ENCODE measurements at regions not wholly inside any gene's neighbourhood (a gene's known extent, or its start where the extent isn't known, plus 50 kb on each side); places are given as distances from the start of the nearest gene placed in this dataset.
"Not testable (repeated sequence)": the region's sequence is repeated elsewhere in the genome, so short reads cannot be mapped to it uniquely, and the experiment has no call there.

DNA sequence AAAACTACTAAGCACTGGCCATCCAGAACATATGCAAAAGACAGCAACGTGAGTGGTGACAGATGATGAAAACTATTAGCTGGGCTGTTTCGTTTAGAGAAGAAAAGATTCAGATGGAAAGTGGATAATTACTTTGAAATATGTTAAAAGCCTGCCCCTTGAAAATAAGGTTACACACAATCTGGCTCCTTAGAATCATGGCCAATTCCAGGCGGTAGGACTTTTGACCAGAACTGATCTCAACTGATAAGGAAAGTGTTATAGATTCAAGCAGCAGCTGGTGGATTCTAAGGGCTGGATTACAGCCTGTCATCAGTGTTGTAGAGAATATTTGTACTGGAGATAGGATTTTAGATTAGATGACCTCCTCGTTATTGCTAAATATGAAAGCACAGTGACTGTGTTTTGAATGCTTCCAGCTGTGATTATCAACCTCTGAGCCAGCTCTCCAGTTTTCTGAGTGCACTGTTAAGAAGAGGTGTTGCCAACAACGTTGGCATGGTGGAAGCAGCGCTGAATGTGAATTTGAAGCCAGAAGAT is 75.1 kb downstream of the KBTBD2 start:
- not testable (repeated sequence) for DNase-seq (ENCODE audit: extremely low read depth, low read depth)

DNA sequence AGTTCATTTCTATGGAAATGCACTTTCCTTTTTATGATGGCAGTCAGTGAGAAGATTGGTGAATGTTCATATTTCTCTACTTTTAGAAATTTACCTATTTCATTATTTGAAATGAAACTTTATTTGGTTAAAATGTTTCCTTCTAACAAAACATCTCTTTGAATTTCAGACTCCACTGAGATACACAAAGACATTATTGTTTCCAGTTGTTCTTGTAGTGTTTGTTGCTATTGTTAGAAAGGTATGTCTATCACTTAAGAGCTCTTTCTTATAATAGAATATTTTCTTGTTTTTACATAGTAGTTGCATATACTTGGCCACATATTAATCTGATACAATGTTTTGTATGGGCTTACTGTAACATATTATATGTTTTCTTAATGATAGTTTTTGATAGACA is 76.8 kb downstream of the KBTBD2 start:
- not testable (repeated sequence) for DNase-seq (ENCODE audit: extremely low read depth, low read depth)

DNA sequence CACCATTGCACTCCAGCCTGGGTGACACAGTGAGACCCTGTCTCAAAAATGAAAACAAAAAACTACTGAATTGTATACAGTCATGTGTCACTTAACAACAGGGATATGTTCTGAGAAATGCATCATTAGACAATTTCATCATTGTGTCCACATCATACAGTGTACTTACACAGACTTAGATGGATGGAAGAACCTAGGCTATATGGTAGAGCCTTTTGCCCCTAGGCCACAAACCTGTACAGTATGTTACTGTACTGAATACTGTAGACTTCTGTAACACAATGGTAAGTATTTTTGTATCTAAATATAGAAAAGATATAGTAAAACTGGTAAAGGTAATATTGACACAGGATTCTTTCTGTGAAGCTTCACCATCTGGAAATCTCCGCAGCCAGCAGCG is 81.7 kb downstream of the KBTBD2 start:
- DNase-seq (ENCODE audit: extremely low read depth, low read depth), result no peak

DNA sequence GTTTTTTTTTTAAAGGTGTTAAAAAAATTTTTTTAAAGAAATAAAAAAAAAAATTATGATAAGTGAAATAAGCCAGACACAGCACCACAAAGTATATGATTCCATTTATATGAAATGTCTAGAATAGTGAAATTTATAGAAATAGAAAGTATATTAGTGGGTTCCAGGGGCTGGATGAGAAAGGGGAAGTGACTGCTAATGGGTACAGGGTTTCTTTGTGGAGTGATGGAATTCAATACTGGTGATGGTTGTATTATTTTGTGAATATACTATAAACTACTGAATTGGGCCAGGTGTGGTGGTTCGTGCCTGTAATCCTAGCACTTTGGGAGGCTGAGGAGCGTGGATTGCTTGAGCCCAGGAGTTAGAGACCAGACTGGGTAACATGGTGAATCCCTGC is 82.2 kb downstream of the KBTBD2 start:
- DNase-seq (ENCODE audit: extremely low read depth, low read depth), result no peak

DNA sequence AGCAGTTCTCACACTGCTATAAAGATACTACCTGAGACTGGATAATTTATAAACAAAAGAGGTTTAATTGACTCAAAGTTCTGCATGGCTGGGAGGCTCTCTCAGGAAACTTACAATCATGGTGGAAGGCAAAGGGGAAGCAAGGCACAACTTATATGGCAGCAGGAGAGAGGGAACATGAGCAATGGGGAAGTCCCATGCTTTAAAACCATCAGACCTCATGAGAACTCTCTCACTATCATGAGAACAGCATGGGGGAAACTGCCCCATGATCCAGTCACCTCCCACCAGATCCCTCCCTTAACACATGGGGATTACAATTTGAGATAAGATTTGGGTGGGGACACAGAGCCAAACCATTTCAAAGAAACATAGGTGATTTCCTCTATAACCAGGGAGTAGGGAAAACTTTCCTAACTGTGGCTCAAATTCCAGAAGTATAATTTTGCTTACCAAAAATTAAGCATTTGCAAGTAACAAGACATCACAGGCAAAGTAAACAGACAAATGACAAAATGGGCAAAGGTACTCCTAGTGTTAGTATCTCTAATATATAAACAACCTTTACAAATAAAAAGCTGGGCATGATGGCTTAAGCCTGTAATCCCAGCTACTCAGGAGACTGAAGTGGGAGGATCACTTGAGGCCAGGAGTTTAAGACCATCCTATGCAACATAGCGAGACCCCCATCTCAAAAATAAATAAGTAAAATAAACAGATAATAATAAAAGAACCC is 88.0 kb downstream of the KBTBD2 start:
- DNase-seq (ENCODE audit: extremely low read depth, low read depth), result no peak

- DNase-seq (ENCODE audit: extremely low read depth, low read depth), result no peak
Observed at GRCh38 chr7:32802305-32802910, 89.2 kb downstream of the KBTBD2 start.

DNA sequence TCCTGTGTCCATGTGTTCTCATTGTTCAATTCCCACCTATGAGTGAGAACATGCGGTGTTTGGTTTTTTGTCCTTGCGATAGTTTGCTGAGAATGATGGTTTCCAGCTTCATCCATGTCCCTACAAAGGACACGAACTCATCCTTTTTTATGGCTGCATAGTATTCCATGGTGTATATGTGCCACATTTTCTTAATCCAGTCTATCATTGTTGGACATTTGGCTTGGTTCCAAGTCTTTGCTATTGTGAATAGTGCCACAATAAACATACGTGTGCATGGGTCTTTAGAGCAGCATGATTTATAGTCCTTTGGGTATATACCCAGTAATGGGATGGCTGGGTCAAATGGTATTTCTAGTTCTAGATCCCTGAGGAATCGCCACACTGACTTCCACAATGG is 98.5 kb downstream of the KBTBD2 start:
- DNase-seq (ENCODE audit: extremely low read depth, low read depth), result not testable (repeated sequence)

GRCh38 chr7:32790766-32791430 is 100.7 kb downstream of the KBTBD2 start:
- DNase-seq (ENCODE audit: extremely low read depth, low read depth), result not testable (repeated sequence)

GRCh38 chr7:32789266-32789665 is 102.3 kb downstream of the KBTBD2 start:
- not testable (repeated sequence) for DNase-seq (ENCODE audit: extremely low read depth, low read depth)

DNA sequence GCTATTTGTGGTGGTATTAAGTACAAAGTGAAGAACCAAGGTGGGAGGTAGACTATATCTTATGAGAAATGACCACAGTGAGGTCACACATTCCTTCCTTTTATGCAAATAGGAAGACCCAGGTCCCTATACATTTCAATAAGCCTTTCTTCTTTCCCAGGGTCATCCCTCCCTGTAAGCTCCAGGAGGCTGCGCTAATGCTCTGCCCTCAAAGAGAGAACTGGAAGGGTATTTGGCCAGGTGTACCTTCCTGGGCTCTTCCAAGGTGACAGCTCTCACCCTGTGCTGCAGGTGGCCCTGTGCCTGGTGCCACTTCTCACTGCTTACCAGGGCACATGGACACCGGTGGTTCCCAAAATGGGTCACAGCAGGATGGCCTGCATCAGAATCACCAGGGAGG is 103.4 kb downstream of the KBTBD2 start:
- not testable (repeated sequence) for DNase-seq (ENCODE audit: extremely low read depth, low read depth)

- not testable (repeated sequence) for DNase-seq (ENCODE audit: extremely low read depth, low read depth)
Observed at GRCh38 chr7:32785365-32785944, 106.1 kb downstream of the KBTBD2 start.

- DNase-seq (ENCODE audit: extremely low read depth, low read depth), result not testable (repeated sequence)
Observed at GRCh38 chr7:32779895-32780294, 111.7 kb downstream of the KBTBD2 start.

- no peak for DNase-seq (ENCODE audit: extremely low read depth, low read depth)
Observed at GRCh38 chr7:32779167-32779566, 112.4 kb downstream of the KBTBD2 start.

- not testable (repeated sequence) for DNase-seq (ENCODE audit: extremely low read depth, low read depth)
Observed at GRCh38 chr7:32777041-32777666, 114.4 kb downstream of the KBTBD2 start.

DNA sequence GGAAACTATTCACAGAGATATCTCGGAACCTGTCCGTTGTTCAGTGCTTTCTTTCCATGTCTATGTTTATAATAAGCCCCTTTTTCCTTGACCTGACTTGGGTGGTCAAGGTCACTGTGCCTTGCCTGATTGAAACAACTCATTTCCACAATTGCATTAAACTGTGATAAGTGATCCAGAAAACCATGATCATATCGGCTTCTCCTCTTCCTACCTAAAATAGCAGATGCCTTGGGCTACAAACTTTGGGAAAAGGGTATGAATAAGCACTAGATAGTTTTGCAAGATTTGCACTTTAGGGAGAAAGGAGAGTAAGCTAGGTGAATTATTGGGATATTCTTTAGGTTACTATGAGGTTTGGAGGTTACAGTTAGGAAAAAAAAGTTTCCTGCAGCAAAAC is 115.2 kb downstream of the KBTBD2 start:
- not testable (repeated sequence) for DNase-seq (ENCODE audit: extremely low read depth, low read depth)

- not testable (repeated sequence) for DNase-seq (ENCODE audit: extremely low read depth, low read depth)
Observed at GRCh38 chr7:32775809-32776208, 115.8 kb downstream of the KBTBD2 start.

DNA sequence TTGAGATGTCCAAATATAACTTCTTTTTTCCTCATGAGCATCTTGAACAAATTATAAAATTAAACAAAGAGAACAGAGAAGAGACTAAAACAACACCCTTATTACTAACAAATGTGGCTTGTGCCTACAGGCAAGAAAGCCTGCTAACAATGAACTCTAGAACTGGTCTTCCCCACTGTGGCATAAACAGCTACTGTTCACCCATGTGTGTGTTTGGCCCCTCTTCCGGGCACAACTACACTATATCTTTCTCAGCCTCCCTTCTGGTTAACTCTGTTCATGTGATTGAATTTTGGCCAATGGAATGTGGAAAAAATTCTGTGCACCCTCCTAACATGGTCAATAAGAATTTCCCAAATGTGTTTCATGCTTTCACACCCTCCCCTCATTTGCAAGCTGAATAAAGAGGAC is 117.0 kb downstream of the KBTBD2 start:
- DNase-seq (ENCODE audit: extremely low read depth, low read depth), result no peak

DNA sequence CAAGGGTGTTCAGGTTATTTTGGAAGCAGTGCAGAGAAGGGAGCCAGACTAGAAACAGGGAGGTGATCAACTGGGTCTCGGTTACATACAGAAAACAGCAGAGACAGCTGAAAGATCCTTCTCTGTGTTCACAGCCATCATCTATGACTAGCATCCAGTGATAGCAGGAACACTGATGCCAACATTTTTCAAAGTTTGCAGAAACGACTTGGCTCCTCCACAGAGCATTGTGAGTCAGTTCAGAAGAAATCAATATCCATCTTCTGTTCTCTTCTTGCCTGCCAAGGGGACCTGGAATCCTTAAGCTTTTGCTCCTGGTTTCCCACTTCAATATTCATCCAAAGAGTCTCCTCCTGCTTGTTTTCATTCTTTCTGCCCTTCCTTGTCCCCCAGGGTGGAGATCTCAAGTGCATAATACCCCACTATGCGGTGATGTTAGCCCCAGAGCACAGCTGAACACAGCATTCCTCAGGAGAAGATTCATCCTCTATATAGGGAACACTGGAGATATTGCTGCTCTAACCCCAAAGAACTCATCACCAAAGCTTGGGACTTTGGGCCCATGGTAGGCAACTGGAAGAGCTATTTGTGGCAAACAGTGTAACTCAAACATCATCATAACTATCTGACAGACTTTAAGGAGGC is 122.6 kb downstream of the KBTBD2 start:
- DNase-seq (ENCODE audit: extremely low read depth, low read depth), result not testable (repeated sequence)

DNA sequence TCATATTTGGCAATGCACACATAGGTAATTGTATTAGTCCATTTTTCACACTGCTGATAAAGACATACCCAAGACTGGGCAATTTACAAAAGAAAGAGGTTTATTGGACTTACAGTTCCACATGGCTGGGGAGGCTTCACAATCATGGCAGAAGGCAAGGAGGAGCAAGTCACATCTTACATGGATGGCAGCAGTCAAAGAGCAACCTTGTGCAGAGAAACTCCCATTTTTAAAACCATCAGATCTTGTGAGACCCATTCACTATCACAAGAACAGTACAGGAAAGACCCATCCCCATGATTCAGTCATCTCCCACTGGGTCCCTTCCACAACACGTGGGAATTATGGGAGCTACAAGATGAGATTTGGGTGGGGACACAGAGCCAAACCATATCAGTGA is 123.2 kb downstream of the KBTBD2 start:
- not testable (repeated sequence) for DNase-seq (ENCODE audit: extremely low read depth, low read depth)

DNA sequence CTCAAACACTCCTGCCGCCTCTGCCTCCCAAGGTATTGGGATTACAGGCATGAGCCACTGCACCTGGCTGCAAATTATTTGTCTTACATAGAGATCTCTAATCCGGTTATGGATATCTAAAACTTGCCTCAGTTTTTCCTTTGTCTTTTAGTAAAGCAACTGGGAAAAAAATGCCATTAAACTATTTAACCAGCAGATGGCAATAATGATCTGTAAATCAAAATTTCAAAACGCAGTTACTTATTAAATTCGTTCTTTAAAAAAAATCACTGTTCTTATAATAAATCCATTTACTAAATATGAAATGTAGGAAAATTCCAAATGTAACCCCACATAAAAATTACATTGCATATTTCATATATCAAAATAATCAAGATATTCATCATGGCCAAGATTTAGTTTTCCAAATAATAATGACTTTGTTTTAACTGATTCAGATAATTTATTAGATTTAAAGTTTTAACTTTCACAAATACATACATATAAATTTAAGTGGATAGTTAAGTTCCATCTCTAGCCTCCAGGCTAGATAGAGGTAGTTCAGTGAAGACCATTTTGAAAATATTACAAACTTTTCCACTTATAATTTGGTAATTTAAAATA is 125.8 kb downstream of the KBTBD2 start:
- DNase-seq (ENCODE audit: extremely low read depth, low read depth), result peak; percentile 14
